RWPE1 (cell line): ENCODE measurements at regions not wholly inside any gene's neighbourhood (a gene's known extent, or its start where the extent isn't known, plus 50 kb on each side); places are given as distances from the start of the nearest gene placed in this dataset.

Experiments
- CTCF ChIA-PET: fragments of 350-600 bp; sonication (Branson Sonifier 250); formaldehyde crosslinking; extraction: SDS; loops from one replicate; lab custom pipeline; 2021; lab: Yijun Ruan, JAX
- POLR2A ChIA-PET: fragments of 400-600 bp; formaldehyde crosslinking; extraction: SDS; loops from one replicate; lab custom pipeline; 2020; ENCODE audit warnings: antibody characterized with exemption; ENCODE audit not compliant: low non-redundant PET; lab: Yijun Ruan, JAX
- DNase-seq: peaks from one replicate; pipeline ENCODE4 v3.0.0; 2012; ENCODE audit warnings: low spot score
- H3K27ac ChIP-seq: fragments of 450-650 bp; 2 replicates; pipeline ENCODE4 v1.5.1; 2017
- CTCF ChIP-seq: fragments of 450-650 bp; conservative IDR thresholded peaks from 2 replicates; pipeline ENCODE4 v1.5.1; 2017; ENCODE audit warnings: low read depth, mild to moderate bottlenecking

GRCh38 chr14:101616202-101616601, 54.9 kb downstream of the DIO3 start:
- CTCF ChIA-PET, result interaction anchor here (1.1 kb wide), 1 partner anchor 21 kb away, joined by 3 read pairs; no protein-coding TSS in a partner anchor
- POLR2A ChIA-PET, result no interaction called here
- no peak for TF ChIP-seq CTCF
- DNase-seq, result no peak
- H3K27ac ChIP-seq, result no peak overlapping the region

GRCh38 chr14:101619484-101619883, 58.2 kb downstream of the DIO3 start:
- H3K27ac ChIP-seq, result no peak overlapping the region
- no peak for TF ChIP-seq CTCF
- CTCF ChIA-PET, result interaction anchor here (0.6 kb wide), 1 partner anchor 49 kb away, joined by 3 read pairs; no protein-coding TSS in a partner anchor
- DNase-seq, result no peak
- POLR2A ChIA-PET, result no interaction called here

- no peak for TF ChIP-seq CTCF
- CTCF ChIA-PET, result interaction anchor here (0.5 to 0.8 kb wide), 5 partner anchors 9 to 1173 kb away, joined by 3 to 6 read pairs (median 3); no protein-coding TSS in a partner anchor
These were observed 58.9 kb downstream of the DIO3 start for GRCh38 chr14:101620031-101620788.

GRCh38 chr14:101620821-101621785, 59.8 kb downstream of the DIO3 start:
- ChIA-PET POLR2A (no interaction called here), CTCF (interaction anchor here (0.6 to 0.8 kb wide), 2 partner anchors 8 to 1174 kb away, joined by 3 read pairs; no protein-coding TSS in a partner anchor)
- no peak for TF ChIP-seq CTCF
- no peak for DNase-seq
- H3K27ac ChIP-seq, result no peak overlapping the region

More at GRCh38 chr14:101620031-101620788, 58.9 kb downstream of the DIO3 start:
- no peak overlapping the region for H3K27ac ChIP-seq
- no peak for DNase-seq
- POLR2A ChIA-PET, result no interaction called here

- ChIA-PET CTCF (no interaction called here), POLR2A (no interaction called here)
- H3K27ac ChIP-seq, result no peak overlapping the region
- DNase-seq, result no peak
- no peak for TF ChIP-seq CTCF
These were observed 61.2 kb downstream of the DIO3 start for GRCh38 chr14:101622251-101623076.
